Activated T-helper 1 cell treated with anti-CD3 and anti-CD28 coated beads, Interleukin-2, amount 50 U/mL, for 16 hours (primary cell): ENCODE measurements at regions not wholly inside any gene's neighbourhood (a gene's known extent, or its start where the extent isn't known, plus 50 kb on each side); places are given as distances from the start of the nearest gene placed in this dataset.

Experiments used
- DNase-seq, 2 donors: peaks; one replicate each; pipeline ENCODE4 v3.0.0-alpha.2; 2020; ENCODE audit warnings: low read depth in 1 of 2, low spot score in 1 of 2

GRCh38 chrX:22392133-22392948 lies 119.6 kb downstream of the CBLL2 start:
- no peak for DNase-seq

GRCh38 chrX:22395372-22395771 lies 122.7 kb downstream of the CBLL2 start:
- no peak for DNase-seq

- DNase-seq = no peak
Measured at GRCh38 chrX:22396408-22396807, 123.7 kb downstream of the CBLL2 start.

- no peak for DNase-seq
Measured at GRCh38 chrX:22397566-22397965, 124.9 kb downstream of the CBLL2 start.

- DNase-seq = no peak
Measured at GRCh38 chrX:22399437-22400192, 126.9 kb downstream of the CBLL2 start.

GRCh38 chrX:22404297-22404696 lies 131.6 kb downstream of the CBLL2 start:
- DNase-seq = no peak

- no peak for DNase-seq
Measured at GRCh38 chrX:22406201-22406737, 133.6 kb downstream of the CBLL2 start.

- no peak for DNase-seq
Measured at GRCh38 chrX:22409418-22409817, 136.7 kb downstream of the CBLL2 start.

GRCh38 chrX:22424122-22424915 lies 151.6 kb downstream of the CBLL2 start:
- no peak for DNase-seq

- DNase-seq = no peak
Measured at GRCh38 chrX:22424919-22425318, 152.2 kb downstream of the CBLL2 start.

- DNase-seq = no peak
Measured at GRCh38 chrX:22429704-22430103, 157.0 kb downstream of the CBLL2 start.

GRCh38 chrX:22430701-22431100 lies 158.0 kb downstream of the CBLL2 start:
- no peak for DNase-seq

GRCh38 chrX:22433292-22434070 lies 160.8 kb downstream of the CBLL2 start:
- DNase-seq = no peak

- DNase-seq = no peak
Measured at GRCh38 chrX:22445880-22446279, 173.2 kb downstream of the CBLL2 start.

- no peak for DNase-seq
Measured at GRCh38 chrX:22462959-22463358, 190.2 kb downstream of the CBLL2 start.

- no peak for DNase-seq
Measured at GRCh38 chrX:22467571-22467970, 194.9 kb downstream of the CBLL2 start.

GRCh38 chrX:22481436-22481835 lies 208.7 kb downstream of the CBLL2 start:
- no peak for DNase-seq

GRCh38 chrX:22486296-22486695 lies 213.6 kb downstream of the CBLL2 start:
- no peak for DNase-seq

GRCh38 chrX:22516893-22517292 lies 244.2 kb downstream of the CBLL2 start:
- DNase-seq = no peak

GRCh38 chrX:22520128-22520828 lies 247.6 kb downstream of the CBLL2 start:
- no peak for DNase-seq
